ENCODE measurements at regions not wholly inside any gene's neighbourhood (a gene's known extent, or its start where the extent isn't known, plus 50 kb on each side); places are given as distances from the start of the nearest gene placed in this dataset.

DNA sequence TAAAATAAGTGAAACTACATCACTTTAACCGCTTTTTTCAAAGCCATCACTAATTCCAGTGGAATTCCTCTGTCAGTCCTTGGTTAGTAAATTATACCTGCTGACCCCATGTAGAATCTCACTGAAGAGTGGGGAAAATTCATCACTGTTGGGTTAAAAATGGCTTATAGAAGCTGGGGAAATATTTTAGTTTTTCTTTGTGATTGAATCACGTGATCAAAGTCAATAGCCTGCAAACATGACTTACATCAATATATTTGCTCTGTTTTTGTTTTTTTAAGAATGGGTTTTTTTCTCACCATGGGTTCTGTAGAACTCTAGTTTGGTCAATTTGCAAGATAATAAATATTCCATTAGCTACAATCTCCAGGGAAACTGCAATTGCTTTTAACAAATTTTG lies 445.2 kb upstream of the FAM47C start:
- H3K79me1 ChIP-seq (ENCODE audit: insufficient read depth, low read depth, low read length, poor library complexity, severe bottlenecking), result no peaks in the 10 kb centered on the region
- Mint-ChIP-seq H3K36me3 (ENCODE audit: insufficient read depth in 1 of 3, low read depth in 3 of 3) (no peaks in the 10 kb centered on the region; a peak in 1 of 7 replicates), H3K27ac (no peak overlapping the region), H3K9me3 (peaks cover 57 to 58% of the 10 kb centered on the region in 2 experiments), H3K4me3 (no peak overlapping the region), H3K4me1 (no peaks in the 10 kb centered on the region), H3K27me3 (ENCODE audit: low read depth) (peaks cover 1% of the 10 kb centered on the region; the same call in 1 of the 2 replicates)
- TF ChIP-seq, protein P1, sequence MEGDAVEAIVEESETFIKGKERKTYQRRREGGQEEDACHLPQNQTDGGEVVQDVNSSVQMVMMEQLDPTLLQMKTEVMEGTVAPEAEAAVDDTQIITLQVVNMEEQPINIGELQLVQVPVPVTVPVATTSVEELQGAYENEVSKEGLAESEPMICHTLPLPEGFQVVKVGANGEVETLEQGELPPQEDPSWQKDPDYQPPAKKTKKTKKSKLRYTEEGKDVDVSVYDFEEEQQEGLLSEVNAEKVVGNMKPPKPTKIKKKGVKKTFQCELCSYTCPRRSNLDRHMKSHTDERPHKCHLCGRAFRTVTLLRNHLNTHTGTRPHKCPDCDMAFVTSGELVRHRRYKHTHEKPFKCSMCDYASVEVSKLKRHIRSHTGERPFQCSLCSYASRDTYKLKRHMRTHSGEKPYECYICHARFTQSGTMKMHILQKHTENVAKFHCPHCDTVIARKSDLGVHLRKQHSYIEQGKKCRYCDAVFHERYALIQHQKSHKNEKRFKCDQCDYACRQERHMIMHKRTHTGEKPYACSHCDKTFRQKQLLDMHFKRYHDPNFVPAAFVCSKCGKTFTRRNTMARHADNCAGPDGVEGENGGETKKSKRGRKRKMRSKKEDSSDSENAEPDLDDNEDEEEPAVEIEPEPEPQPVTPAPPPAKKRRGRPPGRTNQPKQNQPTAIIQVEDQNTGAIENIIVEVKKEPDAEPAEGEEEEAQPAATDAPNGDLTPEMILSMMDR (conservative IDR thresholded peaks at IDR 0.05), result no peak
- no peak overlapping the region for H3K27ac ChIP-seq (ENCODE audit: insufficient read length, low read depth, low read length)
- no peaks in the 10 kb centered on the region for H3K4me1 ChIP-seq (ENCODE audit: insufficient read depth, low read length)
- no peaks in the 10 kb centered on the region for H3K9me3 ChIP-seq (ENCODE audit: control insufficient read depth, low read depth, low read length)
- no peak overlapping the region for H3T11ph ChIP-seq (ENCODE audit: low read length)
- no peak overlapping the region for H4K8ac ChIP-seq (replicated peaks; ENCODE audit: insufficient read length, low read depth, low read length)
- H3K79me2 ChIP-seq (ENCODE audit: insufficient read depth, low read length), result no peaks in the 10 kb centered on the region
- no peak overlapping the region for H2BK20ac ChIP-seq (ENCODE audit: low read depth, low read length, poor library complexity, severe bottlenecking)
- H3K14ac ChIP-seq (ENCODE audit: insufficient read depth, low read length), result no peak overlapping the region
- no peak overlapping the region for H2BK15ac ChIP-seq (ENCODE audit: low read depth, low read length)
- H4K20me1 ChIP-seq (ENCODE audit: control insufficient read depth, insufficient read depth, insufficient read length), result no peaks in the 10 kb centered on the region
- no peak overlapping the region for H4K91ac ChIP-seq (ENCODE audit: insufficient read length, low read depth, low read length)
- H2BK120ac ChIP-seq (ENCODE audit: low read depth, low read length, poor library complexity, severe bottlenecking), result no peak overlapping the region
- H3K18ac ChIP-seq (ENCODE audit: insufficient read length, low read depth, low read length), result no peak overlapping the region
- DNase-seq, result no peak
- H3K23ac ChIP-seq (ENCODE audit: insufficient read length, low read depth, low read length), result no peak overlapping the region
- H3K27me3 ChIP-seq (ENCODE audit: insufficient read depth, low read length), result no peaks in the 10 kb centered on the region
- H2AK5ac ChIP-seq (ENCODE audit: insufficient read length, low read length), result no peak overlapping the region
- no peak overlapping the region for H4K5ac ChIP-seq (ENCODE audit: insufficient read length, low read depth, low read length)
- no peak overlapping the region for H3K9ac ChIP-seq (ENCODE audit: extremely low read depth, insufficient read length, low read length)
- H3K56ac ChIP-seq (ENCODE audit: insufficient read length, low read depth, low read length), result no peak overlapping the region
- no CpG with 5 or more reads among the region's 2 CpGs for WGBS (ENCODE audit: extremely low coverage, insufficient read length, low lambda C conversion rate)
- no peak overlapping the region for H2AFZ ChIP-seq (ENCODE audit: low read length)
- H2BK12ac ChIP-seq (ENCODE audit: insufficient read length, low read depth, low read length), result no peak overlapping the region
- no peaks in the 10 kb centered on the region for H3K23me2 ChIP-seq (ENCODE audit: insufficient read length, low read depth, low read length, poor library complexity, severe bottlenecking)
- H3K4me2 ChIP-seq (ENCODE audit: insufficient read depth, insufficient read length, low read length), result no peak overlapping the region
- H3K4ac ChIP-seq (ENCODE audit: low read depth, low read length), result no peak overlapping the region
- H2BK5ac ChIP-seq (ENCODE audit: insufficient read length, low read length), result no peak overlapping the region

Measured in H9 (cell line).